ENCODE measurements at regions not wholly inside any gene's neighbourhood (a gene's known extent, or its start where the extent isn't known, plus 50 kb on each side); places are given as distances from the start of the nearest gene placed in this dataset.

DNA sequence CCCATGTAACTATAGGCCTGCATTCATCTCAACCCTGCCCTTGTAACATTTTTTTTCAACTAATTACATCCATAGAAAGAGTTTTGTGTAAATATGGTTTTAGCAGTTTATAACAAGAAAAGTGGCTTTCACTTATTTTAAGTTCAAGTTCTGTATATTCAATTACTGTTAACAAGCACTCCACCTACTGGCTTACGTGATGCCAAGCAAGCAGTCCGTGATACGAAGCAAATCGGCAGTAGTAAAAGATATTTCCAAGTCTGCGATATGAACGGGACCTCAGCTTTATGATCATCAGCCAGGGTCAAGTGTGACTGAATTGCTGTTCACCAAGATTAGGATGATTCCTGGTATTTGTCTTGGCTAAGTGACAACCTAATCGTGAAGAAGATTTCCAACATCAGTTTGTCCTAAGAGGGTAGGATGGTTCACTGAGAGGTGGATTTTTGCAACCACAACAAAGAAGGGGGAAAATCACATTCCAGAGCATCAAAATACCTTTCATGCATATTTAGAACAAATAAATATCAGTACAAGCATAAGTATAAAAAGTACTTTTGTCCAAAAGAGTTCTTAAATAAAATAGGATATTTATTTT lies 456.2 kb downstream of the FOXG1 start:
- DNase-seq, result peak; percentile 96

DNA sequence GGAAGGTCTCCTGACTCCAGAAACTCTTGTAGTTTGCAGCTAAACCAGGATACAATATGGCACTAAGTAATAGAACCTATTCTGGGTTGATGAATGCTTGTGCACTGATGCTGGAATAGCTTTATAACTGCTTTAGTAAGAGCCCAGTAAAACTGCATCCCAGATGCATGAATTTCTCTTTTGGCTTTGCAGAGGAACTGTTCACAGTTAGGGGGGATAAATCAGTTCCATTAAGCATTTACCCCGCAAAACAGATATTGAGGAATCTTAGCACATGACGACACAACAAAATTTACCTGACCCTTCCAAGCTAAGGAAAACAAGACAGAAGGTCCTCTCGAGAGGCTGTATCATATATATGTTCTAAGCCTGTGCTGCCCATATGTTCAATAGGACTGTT lies 457.4 kb downstream of the FOXG1 start:
- peak; percentile 86 for DNase-seq

DNA sequence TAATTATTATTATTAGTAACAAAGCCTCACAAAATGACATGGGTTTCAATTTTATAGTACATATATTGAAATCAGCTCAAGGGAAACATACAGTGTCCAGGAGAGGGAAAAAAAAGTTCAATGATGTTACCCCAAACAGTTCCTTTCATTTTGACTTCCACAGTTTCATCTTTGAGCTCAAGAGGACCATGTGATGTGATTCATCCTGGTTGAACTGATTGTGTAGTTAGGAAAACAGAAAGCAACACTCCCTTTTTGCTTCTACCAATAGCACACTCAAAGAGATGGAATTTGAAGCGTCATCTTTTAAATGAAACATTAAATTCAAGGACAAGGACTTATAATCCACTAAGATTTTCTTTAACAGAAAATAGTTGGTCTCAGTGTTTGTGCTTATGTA lies 461.0 kb downstream of the FOXG1 start:
- DNase-seq, result peak; percentile 71

DNA sequence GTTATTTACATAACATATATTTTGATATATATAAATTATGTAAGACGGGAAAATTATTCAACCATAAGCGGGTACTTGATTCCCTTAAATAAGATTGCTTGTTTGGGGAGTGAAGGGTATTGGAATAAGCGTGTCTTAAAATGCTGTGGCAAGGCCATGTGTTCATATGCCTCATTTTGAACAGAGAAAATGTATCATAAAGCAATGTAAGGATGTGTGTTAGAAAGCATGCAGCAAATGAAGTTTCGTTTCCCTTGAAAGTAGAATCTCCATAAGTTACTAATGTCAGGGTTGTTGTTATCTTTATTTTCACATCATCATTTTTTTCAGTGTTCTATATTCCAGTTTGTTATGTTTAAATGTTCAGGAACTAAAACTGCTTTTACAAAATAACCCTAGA lies 465.6 kb downstream of the FOXG1 start:
- peak; percentile 74 for DNase-seq

DNA sequence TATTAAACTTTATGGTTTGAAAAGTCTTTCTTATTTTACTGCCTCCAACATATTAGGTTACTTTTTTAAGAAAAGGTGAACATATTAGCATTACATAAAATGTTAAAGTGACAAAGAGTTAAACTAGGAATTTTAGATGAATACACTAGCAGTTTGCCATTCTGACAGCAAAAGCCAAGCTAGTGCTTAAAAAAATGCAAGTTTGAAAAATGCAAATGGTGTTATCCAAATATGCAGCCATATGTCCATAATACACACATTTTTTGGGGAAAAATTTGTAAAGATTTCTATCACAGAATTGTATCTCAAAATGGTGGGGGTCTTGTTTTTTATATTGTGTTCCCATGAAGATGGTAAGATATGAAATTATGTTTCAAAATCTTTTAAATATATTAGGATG lies 466.1 kb downstream of the FOXG1 start:
- peak; percentile 63 for DNase-seq

DNA sequence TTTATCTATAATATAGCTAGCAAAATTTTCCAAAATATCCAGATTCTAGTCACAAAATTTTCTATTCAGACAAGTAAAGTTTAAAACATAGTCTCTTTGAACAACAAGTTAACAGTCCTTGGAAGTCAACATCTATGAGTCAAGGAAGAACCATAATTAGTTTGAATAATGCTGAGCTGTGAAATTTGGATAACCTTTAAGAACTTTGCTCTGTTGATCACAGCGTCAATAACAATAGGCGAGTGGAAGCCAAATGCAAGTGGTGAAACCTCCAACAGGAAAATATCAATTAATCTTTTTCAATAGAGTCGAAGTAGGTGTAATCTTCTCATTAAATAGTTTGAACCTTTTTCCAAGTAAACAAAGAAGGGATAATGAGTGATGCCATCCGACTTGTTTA lies 466.6 kb downstream of the FOXG1 start:
- peak; percentile 74 for DNase-seq

GRCh38 chr14:29235991-29236390 lies 469.4 kb downstream of the FOXG1 start:
- DNase-seq, result no peak

DNA sequence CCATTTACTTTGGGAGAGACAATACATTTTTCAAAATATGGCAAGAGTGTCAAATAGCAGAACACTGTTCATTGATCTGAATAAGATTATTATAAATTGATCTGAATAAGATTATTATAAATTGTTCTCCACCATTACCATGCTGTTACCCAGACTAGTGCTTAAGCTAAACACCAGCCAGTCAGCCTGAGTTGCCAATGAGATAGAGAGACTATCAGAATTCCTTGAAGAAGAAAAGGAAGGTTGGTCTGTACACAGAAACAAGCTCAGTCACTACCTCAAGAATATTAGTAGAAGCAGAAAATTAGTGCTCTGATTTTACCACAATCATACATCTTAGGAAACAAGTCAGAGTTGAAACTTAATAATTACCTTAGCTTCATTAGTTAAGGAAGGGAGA lies 469.8 kb downstream of the FOXG1 start:
- DNase-seq, result peak; percentile 65

DNA sequence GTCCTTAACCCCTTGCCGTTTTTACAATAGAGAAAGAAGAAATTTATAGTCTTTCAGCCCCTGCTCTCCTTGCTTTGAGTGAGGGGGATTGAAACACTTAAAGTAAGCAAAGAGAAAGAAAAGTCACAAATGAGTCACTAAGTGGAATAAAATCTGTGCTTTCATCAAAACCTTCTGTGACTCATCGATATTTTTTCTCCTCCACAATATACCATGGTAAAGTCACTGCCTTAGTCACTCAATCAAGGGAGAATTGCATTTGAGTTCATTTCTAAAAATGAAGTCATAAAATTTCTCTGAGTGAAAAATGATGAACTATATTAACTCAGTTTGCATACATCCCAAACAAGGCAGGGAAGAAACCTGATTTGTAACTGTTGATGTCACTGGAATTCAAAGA lies 470.3 kb downstream of the FOXG1 start:
- DNase-seq, result peak; percentile 69

GRCh38 chr14:29240066-29240465 lies 473.5 kb downstream of the FOXG1 start:
- DNase-seq, result no peak

DNA sequence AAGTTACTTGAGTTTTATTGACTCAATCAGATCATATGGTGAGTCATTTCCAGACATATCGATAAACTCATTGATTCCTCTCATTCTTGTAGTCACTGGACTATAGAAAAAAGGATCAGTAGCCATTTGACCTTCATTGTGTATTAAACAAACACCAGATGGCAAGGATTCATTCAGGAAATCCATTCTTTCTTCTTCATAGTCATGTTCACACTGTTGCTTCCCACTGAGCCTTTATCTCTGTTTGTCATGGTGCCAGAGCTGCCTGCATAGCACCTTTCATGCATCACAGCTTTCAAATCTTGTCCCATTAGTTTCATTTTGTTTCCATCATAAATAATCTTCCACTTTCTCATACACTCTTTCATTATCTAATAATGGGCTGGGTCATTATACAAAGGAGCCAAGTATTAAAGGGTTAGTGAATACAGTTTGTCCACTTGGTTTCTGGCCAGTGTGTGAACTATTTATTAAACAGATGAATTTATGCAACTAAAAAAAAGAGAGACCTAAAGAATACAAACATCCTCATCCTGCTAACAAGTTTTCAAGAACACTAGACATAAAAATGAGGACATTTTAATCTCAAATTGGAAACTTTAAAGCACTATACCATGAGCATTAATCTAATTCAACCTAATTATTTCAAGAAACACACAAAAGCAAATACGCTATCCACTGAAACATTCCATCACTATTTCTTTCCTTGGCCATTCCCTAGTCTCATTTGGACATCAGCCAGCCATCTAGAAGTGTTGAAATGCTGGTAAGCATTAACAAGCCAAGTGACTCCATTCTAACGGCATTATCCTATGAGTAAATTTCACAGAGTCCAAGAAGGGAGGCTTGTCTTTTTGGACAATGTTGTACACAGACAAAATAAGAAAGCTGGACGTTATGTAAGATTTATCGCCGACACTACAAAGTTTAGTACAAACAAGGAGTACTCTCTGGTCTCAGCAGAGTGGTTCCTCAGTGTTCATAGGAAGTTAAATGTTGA lies 476.5 kb downstream of the FOXG1 start:
- DNase-seq, result peak; percentile 85

DNA sequence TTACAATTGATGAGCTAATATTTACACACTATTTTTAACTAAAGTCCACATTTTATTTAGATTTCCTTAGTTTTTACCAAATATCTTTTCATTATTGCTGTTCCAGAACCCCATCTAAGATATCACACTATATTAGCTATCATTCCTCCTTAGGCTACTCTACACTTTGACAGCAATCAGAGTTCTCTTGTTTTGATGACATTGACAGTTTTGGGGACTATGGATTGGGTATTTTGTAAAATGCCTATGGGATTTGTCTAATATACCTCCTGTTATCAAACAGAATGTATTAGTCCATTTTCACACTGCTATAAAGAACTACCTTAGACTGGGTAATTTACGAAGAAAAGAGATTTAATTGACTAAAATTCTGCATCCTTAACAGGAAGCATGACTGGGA lies 489.1 kb downstream of the FOXG1 start:
- no peak for DNase-seq

GRCh38 chr14:29262979-29263378 lies 496.4 kb downstream of the FOXG1 start:
- DNase-seq, result no peak

DNA sequence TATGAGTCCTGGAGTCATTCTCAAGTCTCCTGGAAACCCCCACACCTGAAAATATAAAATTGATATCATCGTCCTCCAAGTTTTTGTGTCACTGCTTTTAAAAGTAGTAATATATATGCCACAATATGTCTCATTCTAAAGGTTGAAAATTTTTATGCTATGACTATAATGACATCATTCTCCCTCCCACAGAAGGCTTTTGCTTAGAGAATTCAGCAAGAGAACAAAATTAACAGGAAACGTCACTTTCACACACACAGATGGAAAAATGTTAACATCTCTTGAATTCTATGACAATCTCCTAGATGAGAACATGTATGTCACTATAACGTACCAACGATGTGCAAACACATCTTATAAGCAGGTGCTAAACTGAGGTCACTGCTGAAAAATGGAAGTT lies 498.3 kb downstream of the FOXG1 start:
- no peak for DNase-seq

- no peak for DNase-seq
Measured at GRCh38 chr14:29265852-29266251, 499.3 kb downstream of the FOXG1 start.

DNA sequence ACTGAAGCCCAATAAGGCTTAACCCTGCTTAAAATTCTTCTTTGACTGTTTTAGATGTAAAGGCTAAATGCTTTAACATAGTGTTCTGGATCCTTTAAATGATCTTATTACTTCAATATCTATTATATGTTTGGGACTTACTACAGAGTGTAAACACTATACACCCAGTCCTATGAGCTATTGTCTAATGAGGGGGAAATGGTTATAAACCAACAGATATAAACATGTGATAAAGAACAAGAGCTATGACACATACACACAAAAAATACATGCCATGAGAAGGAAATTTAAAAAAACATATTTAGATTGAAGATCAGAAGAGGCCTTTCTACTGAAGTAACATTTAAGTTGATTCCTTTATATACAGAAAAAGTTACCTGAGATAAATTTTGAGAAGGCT lies 505.1 kb downstream of the FOXG1 start:
- DNase-seq, result peak; percentile 61

GRCh38 chr14:29273513-29273912 lies 506.9 kb downstream of the FOXG1 start:
- DNase-seq, result peak; percentile 87

DNA sequence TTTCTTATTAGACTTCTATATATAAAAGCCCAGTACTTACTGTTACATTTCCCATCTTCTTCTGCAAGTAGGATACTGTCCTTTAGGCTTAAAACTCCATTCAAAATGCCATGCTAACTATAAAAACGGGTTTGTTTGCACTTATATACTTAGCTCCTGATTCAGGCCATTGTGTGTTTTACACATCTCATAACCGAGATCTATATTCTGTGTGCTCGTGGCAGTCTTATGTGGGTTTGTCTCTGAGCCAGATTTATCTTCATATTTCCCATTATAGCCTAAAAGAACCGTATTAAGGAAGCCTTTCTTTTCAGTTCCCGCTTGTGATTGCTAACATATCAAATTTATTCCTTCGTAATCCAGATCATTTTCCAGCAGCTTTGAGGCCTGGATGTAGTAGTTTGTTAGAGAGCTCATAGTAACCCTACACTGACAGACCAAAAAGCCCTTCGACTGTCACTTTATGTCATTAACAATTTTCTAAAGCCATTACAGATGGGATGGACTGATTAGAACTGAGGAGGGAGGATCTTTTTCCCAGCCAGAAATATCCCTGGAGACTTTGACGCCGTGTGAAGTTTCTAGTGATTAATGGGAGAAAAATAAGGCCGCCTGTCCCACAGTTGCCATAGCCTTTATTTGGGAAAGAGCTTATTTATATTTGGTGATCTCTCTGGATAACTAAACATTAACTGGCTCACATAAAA lies 508.5 kb downstream of the FOXG1 start:
- peak; percentile 96 for DNase-seq

DNA sequence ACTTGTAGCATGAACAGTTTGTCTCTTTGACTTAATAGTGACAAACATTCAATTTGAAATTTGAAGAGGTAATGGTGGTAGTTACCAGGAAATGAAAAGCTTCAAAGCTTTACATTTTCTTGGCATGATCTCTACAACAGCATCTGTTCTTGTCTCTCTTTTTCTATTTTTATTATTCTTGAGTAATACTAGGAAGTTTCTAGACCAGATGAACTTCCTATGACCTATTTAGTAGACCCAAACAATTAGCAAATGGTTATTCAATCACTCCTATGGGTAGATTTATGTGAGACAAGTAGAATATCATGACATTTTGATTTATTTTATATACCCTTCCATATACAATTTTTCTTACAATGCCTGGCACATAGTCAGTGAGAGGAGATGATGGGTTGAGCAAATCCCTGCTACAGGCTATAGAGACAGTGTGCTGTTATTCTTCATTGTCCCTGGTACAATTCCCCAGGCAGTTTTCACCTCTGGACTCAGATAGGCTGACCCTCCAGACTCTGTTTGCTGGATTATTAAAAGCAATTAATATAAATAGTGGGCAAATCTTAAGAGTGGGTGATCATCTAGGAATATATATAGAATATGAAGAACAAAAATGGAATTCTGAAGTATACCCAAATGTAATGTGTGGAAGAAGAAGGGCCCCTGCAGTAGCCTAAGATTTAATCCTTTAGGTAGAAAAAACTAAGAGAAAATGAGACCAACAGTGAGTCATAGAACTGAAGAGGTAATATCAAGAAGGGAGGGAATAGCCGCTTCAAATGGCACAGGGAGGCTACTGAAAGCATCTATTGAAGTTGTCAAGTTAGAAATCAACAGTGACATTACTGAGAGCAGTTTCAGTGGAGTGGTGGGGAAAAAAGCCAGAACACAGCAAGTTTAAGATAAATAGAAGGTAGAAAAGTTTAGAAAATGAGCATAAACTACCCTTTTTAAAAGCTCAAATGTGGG lies 512.0 kb downstream of the FOXG1 start:
- DNase-seq, result peak; percentile 83

GRCh38 chr14:29282169-29282568 lies 515.6 kb downstream of the FOXG1 start:
- no peak for DNase-seq

GRCh38 chr14:29290441-29290840 lies 523.9 kb downstream of the FOXG1 start:
- DNase-seq, result no peak

GRCh38 chr14:29299372-29299771 lies 532.8 kb downstream of the FOXG1 start:
- DNase-seq, result no peak
